Kasumi-1 (cell line): ENCODE measurements at regions not wholly inside any gene's neighbourhood (a gene's known extent, or its start where the extent isn't known, plus 50 kb on each side); places are given as distances from the start of the nearest gene placed in this dataset.
"Not testable (repeated sequence)": the region's sequence is repeated elsewhere in the genome, so short reads cannot be mapped to it uniquely, and the experiment has no call there.

Experiments used
- DNase-seq, 2 experiments: peaks; one replicate each; lab custom pipeline; 2025; lab: John Stamatoyannopoulos, UW

DNA sequence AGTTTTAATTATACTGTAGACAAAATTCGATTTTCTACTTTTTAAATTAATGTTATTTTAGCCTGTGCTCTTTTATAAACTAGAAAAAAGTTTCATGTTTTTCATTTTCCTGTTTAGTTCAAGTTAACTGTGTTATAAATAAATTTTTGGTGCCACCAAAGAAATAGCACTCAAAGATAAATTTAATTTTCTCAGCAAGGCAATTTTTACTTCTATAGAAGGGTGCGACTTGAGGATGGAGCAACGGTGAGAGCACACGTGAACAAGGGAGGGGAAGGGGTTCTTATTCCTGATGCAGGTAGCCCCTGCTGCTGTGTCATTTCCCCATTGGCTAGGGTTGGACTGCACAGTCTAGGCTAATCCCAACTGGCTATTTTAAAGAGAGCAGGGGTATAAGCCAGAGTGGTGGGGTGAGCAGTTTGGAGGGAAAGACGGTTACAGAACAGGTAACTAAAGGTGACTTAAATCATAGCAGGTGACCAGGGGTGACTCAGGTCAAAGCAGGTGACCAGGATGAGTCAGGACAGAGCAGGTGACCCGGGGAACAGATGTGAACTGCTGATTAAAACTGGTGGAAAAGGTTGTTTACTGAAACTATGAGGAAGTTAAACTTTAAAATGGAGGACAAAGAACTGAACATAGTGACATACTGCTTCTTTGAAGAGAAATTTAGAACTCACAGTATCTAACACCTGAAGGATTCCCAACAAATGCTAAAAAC, 104.6 kb upstream of the GPBP1 start:
- no peak for DNase-seq

GRCh38 chr5:57072218-57072892, 101.5 kb upstream of the GPBP1 start:
- DNase-seq: no peak

GRCh38 chr5:57082441-57083067, 91.3 kb upstream of the GPBP1 start:
- DNase-seq: peak; percentile 1 to 15

DNA sequence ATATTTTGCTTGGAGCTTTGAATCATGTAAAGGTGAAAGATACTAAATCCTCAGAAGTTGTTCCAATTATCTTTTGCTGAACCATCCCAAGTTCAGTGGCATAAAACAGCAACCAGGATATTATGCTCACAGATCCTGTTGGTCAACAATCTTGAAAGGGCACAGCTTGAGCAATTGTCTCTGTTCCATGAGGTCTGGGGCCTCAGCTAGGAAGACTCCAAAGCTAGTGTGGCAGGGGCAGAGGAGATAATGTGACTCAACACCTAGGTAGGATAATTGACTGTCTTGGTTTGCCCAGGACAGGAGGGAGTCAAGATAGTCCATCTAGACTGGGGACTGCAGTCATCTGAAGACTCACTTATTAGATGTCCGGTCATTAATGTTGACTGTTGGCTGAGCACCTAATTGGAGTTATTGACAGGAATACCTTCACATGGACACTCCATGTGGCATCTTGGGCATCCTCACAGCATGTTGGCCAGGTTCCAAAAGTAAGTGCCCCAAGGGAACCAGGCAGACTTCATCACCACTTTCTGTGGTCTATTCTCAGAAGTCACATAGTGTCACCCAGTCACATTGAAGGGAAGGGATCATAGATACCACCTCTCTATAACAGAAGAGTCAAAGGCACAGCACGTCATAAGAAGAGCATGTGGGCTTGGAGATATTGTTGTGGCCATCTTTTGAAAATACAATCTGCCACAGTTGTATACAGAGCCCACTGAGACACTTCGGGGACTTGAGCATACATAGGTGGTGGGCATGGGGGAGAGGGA, 88.4 kb upstream of the GPBP1 start:
- no peak for DNase-seq

- not testable (repeated sequence) for DNase-seq
These were observed 85.9 kb upstream of the GPBP1 start for GRCh38 chr5:57087947-57088346.

- peak in 1 of 2 experiments; percentile 5 for DNase-seq
These were observed 78.8 kb upstream of the GPBP1 start for GRCh38 chr5:57094753-57095683.

DNA sequence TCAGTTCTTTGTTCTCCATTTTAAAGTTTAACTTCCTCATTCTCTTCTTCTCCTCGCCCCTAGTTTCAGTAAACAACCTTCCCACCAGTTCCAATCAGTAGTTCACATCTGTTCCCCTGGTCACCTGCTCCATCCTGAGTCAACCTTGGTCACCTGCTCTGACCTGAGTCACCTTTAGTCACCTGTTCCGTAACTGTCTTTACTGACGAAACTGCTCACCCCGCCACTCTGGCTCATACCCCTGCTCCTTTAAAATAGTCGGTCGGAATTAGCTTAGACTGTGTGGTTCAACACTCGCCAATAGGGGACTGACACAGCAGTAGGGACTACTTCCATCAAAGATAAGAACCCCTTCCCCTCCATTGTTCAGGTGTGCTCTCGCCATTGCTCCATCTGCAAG, 76.3 kb upstream of the GPBP1 start:
- peak; percentile 5 to 19 for DNase-seq

DNA sequence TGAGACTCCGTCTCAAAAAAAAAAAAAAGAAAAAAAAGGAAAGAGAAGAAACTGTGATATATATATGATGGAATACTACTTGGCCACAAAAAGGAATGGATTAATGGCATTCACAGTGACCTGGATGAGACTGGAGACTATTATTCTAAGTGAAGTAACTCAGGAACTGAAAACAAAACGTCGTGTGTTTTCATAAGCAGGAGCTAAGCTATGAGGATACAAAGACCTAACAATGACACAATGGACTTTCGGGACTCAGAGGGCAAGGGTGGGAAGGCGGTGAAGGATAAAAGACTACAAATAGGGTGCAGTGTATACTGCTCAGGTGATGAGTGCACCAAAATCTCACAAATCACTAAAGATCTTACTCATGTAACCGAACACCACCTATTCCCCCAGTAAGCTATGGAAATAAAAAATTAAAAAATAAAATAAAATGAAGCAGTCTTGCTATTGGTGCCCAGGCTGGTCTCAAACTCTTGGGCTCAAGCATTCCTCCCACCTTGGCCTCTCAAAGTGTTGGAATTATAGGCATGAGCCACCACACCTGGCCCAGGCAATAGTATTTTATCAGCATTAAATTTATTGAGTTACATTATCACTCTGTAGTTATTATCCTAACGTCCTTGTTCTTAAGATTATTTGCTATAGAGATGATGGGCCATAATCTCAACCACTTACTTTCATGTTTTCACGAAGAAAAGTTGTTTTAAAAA, 71.5 kb upstream of the GPBP1 start:
- DNase-seq: no peak

DNA sequence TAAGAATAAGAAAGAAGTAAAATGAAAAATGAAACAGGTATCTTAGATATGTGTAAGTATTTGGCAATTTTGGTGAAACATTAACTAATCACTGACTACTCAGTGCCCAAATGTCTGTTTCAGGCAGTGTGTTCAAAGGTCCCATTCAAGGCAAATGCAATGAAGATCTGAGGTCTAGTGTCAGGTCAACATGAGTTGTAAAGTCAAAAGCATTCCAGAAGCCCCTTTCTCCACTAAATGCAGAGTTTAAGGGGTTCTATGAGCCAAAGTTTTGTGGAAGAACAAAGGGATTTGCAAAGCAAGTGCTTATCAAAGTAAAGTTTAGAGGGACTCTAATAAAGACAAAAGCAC, 71.0 kb upstream of the GPBP1 start:
- no peak for DNase-seq

DNA sequence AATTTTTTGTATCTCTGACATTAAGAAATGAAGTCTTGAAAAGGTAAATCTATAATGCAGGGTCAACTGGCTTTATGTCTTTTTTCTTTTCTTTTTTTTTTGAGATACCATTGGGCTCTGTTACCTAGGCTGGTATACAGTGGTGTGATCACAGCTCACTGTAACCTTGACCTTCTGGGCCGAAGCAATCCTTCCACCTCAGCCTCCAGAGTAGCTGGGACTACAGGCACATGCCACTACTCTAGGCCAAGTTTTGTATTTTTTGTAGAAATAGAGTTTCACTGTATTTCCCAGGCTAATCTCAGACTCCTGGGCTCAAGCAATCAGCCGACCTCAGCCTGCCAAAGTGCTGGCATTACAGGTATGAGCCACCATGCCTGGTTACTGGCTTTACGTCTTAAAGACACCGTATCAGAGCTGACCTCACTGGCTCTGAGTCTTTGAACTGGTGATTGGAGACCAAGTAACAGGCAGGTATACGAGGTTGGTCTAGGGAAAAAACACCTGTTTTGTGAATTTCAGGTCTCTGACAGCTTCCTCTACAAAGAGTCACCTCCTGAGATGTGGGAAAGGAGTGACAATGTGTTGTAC, 70.4 kb upstream of the GPBP1 start:
- DNase-seq: no peak

GRCh38 chr5:57106661-57107060, 67.2 kb upstream of the GPBP1 start:
- no peak for DNase-seq

- no peak for DNase-seq
These were observed 61.9 kb upstream of the GPBP1 start for GRCh38 chr5:57111993-57112392.

DNA sequence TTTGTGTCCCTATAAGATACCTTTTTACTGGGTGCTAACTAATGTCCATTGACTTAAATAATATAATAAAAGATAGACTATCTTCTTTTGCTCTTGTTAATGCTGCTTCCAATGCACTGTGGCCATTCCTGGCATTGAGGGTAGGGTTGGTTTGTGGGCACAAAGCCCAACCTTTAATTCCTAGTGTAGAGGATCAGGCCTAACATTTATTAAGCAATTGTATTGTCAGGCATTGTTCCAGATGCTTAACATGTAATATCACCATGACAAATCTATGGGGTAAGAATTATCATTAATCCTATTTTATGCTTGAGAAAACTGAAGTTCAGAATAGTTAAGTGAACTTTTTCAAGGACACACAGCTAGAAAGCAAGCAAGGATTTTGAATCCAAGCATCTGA, 60.4 kb upstream of the GPBP1 start:
- no peak for DNase-seq

DNA sequence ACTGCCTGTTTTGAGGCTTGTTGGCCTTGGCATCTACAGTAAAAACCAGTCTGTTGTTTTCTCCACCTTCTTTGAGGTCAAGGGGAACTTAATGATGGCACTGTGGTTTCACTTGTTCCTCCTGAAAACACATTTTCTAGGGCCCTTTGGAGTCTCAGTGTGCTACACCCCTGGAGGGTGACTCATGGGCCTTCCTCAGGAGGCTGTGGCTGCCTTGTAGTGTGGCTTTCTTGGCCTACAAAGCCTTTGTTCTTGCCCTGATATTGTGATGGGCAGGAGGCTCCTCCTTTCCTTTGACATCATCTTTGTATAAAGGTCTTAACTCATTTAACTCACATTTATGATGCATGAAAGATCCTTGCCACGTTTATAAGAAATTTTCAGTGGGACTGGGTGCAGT, 56.3 kb upstream of the GPBP1 start:
- peak; percentile 21 to 26 for DNase-seq

DNA sequence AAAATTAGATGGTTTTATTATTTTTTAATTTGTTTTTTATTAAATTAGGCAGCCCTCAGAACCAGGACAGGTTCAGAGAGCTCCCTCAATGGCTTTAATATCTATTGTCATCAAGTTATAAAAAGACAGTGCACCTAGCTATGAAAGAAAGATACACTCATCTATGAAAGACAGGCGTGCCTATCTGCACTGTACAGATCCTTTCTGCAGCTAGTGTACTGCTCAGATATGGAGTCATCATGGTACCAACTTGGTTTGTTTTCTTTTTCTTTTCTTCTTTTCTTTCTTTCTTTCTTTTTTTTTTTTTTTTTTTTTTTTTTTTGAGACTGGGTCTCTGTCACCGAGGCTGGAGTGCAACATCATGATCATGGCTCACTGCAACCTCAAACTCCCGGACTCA, 54.8 kb upstream of the GPBP1 start:
- no peak for DNase-seq

DNA sequence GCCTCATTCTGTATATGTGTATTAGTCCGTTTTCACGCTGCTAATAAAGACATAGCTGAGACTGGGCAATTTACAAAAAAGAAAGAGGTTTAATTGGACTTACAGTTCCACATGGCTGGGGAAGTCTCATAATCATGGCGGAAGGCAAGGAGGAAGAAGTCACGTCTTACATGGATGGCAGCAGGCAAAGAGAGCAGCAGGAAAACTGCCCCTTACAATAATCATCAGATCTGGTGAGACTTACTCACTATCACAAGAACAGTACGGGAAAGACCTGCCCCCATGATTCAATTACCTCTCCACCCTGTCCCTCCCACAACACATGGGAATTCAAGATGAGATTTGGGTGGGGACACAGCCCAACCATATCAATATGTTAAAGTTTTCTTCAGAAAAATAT, 49.8 kb upstream of the GPBP1 start:
- DNase-seq: no peak
